GM19467 (cell line): ENCODE measurements at regions not wholly inside any gene's neighbourhood (a gene's known extent, or its start where the extent isn't known, plus 50 kb on each side); places are given as distances from the start of the nearest gene placed in this dataset.

Source experiments
- ATAC-seq: cut with Tn5 transposase; IDR thresholded peaks from one replicate; pipeline ENCODE4 v1.9.1; 2021; ENCODE audit warnings: mild to moderate bottlenecking, moderate library complexity; ENCODE audit not compliant: unreplicated experiment

DNA sequence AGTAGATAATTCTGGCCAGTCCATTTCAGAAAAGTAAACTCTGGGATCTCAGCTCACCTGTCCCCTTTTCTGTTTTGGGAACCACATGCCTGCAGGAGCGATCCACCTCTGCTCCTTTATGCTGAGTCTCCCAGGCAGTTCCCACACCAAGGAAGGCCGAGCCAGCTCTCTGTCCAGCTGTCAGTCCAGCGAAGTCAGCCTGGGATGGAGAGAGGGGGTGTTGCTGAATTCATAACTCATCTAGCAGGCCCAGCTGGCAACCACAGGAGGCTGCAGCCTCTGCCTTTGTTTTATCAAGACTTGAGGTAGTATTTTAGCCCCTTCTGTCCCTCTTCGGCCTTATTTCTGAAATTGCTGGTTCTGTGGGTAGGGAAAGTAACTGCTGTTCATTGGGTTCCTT lies 209.9 kb downstream of the ARL4C start:
- no peak for ATAC-seq

DNA sequence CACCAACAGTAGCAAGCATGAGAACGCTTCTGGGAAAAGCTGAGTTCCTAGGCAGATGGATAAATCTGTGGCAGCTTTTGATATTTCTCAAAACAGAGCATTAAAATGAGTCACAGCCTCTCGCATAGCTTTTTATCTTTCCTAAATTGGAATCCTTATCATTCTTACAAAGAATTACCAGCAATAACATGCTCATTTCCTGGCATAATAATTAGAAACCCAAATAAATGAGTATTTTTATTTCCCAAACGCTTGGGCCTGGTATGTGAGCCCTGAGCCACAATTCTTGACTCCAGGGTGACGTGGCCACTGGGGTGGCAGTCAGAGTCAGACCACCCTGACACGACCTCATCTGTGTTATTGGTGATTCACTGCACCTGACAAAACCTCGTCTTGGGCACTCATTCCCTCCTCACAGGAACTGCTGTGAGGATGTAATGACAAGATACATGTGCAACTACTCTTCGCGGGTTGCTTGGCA lies 210.7 kb downstream of the ARL4C start:
- no peak for ATAC-seq

DNA sequence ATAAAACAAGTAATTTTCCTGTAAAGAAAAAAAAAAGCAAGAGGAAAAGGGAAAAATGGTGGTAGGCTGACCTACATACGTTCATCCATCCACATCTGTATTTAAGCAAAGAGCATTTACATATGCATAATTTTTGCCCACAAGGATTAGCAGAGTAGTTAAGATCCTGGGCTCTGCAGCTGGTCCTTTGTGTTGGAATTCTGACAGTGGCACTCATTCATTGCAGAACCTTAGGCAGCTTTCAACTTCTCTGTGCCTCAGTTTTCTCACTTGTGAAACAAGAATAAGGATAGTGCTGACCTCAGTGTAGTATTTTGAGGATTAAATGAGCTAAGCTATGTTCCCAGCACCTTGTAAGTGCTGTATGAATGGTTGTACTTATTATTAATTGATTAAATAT lies 211.3 kb downstream of the ARL4C start:
- ATAC-seq, result no peak

DNA sequence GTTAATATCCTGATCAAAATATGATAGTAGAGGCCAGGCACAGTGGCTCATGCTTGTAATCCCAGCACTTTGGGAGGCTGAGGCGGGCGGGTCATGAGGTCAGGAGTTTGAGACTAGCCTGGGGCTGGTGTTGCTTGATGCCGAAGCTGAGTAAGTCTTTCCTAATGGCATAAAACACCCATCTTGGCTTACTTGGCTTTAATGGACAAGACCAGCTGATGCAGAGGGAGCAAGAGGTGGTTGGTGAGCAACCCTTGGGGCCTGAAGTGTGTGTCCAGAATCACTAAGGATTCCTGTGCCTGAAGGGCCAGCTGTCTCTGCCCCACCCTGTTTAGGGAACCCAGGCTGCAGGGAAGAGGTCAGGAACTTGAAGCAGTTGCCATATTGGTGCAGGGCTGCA lies 217.2 kb downstream of the ARL4C start:
- ATAC-seq, result no peak

DNA sequence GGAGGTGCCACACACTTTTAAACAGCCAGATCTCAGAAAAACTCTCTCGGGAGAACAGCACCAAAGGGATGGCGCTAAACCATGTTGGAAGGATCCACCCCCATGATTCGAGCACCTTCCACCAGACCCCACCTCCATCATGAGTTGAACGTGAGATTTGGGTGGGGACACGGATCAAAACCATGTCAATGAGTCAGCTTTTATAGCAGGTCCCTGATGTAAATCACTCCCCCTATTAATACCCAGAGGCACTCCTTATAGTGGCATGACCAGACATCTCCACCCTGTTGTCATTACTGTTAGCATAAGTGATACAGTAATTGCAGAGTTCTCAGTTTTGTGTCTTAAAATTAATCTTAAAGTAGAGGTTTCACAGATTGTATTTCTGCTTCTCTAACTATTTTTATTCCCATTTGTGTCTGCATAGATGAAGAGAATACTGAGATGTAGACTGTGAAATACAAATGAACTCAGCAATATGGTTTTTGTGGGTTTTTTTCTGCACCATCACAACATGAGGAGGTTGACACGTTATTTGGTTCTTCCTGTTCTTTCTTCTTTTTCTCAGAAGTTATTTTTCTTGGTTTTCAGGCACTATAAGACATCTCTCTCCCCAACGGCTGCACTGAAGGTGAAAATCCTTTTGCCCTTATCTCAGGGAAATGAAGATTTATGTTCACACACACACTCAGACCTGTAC lies 218.2 kb downstream of the ARL4C start:
- ATAC-seq, result no peak

DNA sequence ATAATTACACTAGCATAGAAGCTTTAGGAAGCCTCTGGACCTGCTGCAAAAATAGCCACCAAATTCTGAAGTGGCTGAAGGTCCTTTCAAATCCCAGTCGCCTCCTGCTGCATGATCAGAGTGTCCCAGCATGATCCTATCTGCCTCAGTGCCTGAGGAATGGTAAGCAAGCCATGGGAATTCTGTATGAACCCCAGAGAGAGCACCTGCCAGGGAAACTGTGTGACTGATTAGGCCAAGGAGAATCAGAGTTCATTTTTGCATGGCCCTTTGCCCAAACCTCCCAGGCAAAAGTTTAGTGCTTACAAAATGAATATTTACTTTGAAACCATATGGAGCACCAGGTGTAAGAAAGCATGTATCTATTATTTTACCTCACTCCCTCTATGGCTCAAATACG lies 221.4 kb downstream of the ARL4C start:
- ATAC-seq, result no peak

DNA sequence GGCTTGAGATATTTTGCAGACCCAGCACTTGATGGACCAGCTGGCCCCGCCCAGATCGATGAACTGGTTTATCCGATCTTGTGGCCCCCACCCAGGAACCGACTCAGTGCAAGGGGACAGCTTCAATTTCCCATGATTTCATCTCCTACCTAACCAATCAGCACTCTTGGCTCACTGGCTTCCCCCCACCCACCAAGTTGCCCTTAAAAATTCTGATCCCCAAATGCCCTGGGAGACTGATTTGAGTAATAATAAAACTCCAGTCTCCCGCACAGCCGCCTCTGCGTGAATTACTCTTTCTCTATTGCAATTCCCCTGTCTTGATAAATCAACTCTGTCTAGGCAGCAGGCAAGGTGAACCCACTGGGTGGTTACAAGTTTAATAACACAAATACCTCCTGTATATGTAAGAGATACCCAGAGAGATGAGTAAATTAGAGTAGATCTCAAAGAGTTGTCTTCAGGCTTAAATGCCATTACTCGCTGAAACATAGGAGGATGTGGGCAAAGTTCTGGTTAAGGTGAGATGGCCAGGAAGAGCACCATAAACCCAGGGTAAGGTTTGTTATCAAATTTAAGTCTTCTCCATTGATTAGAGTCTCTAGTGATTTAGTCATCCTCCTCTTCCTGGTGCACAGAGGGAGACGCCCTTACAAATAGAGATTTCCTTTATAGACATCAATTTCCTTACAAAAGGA lies 222.8 kb downstream of the ARL4C start:
- ATAC-seq, result no peak

DNA sequence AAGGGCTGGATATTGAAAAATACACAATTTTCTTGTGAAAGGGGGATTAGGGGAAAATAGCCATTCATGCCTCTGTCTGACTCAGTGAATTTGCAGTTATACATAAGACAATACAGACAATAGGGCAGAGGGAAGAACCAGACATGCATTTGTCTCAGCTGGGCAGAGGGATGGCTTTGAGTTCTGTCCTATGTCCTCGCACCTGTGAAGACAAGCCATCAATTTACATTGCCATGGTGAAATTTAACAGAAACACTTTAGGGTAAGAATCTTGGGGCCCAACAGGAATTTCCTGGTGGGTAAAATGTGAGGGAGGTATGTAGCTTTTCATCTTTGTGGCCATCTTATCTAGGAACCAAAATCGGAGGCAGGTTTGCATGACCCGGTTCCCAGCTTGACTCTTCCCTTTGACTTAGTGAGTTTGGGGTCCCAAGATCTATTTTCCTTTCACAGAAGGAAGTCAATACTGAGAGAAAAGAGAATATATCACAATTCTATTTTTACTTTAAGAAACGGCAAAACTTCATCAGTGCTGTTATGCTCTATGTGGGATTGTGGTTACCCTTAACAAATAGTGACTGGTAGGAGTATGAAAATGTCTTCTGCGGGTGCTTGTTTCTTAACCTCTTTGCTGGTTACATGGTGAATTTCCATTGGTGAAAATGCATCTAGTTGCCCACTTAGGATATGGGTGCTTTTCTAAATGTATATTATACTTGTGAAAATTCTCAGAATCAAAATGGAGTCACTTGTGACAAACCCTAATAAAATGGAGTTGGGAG lies 221.8 kb downstream of the SPP2 start:
- ATAC-seq, result no peak

DNA sequence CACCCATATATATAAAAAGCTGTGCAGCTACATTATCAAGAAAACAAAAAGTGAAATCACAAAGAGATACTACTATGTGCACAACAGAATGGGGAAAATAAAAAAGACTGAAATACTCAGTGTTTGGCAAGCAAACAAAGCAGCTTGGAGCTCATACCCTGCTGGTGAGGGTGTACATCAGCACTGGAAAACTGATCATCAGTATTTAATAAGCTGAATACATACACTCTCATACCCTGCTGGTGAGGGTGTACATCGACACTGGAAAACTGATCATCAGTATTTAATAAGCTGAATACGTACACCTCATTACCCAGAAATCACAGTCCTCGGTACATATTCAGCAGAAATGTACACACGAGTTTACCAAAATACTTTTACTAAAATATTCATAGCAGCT lies 220.8 kb downstream of the SPP2 start:
- no peak for ATAC-seq

DNA sequence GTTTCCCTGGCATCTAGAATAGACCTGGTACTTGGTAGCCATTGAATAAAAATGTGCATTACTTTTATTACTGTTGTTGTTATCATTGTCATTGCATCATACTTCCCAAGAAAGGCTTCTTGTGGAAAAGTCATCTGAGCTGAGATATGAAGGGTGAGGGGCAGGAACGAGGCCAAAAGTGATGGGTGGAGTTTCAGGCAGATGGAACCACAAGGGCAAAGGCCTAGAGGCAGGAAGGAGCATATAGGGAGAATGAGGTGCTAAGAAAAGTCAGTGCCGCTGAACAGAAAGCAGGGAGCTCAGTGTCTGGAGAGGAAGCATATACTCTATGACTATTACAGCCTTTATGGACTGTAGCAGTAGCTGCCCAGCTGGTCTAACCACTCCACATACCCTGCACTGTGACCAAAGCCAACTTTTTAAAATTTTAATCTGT lies 219.3 kb downstream of the SPP2 start:
- ATAC-seq, result no peak

DNA sequence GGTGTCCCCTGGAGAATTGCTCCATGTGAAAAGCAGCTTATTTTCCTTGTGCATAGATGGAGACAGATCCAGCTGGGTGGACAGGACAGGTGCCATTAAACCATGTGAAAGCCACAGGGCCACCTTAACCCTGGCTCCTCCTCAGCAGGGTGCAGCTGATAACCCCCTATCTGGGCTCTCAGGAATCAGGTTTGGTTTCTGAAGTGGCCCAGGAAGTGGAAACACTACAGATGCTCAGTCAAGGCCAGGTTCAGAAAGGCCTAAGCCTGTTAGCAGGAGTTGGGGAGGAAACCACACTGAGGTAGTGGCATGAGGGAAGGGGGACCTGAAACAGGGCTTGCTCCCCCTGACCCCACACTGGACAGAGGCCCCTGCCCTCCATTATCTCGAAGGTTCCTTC lies 217.0 kb downstream of the SPP2 start:
- ATAC-seq, result no peak

DNA sequence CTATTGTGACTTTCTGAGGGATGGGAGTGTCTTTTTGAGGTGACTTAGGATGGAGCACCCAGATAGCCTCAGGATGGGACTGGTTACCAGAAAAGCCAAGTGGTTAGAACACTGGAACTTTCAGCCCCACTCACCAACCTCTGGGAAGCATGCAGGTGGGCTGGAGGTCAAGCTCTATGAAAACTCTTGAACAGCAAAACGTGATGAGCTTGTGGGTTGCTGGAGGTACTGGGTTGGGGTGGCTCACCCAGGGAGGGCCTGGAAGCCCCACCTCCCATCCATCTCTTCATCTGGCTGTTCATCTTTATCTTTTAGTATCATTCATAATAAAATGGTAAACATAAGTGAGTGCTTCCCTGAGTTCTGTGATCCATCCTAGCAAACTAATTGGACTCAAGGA lies 216.4 kb downstream of the SPP2 start:
- no peak for ATAC-seq

DNA sequence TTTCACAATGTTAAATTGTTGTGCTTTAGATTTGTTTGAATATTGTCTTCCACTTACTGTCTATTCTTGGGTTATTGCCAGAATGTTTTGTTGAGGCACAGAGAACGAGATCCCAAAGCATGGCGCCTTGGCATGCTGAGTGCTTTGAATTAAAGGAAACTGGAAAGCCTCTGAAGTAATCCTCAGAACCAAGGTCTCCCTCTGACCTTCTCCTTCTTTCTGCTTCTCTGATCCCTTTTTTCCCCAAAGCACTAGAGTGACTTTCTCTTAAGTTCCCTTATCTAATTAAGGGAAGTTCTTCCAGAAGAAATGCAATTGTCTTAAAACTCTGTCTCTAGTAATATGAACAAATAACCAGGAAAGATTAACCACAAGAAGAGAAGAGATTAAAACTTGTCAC lies 214.7 kb downstream of the SPP2 start:
- ATAC-seq, result no peak

DNA sequence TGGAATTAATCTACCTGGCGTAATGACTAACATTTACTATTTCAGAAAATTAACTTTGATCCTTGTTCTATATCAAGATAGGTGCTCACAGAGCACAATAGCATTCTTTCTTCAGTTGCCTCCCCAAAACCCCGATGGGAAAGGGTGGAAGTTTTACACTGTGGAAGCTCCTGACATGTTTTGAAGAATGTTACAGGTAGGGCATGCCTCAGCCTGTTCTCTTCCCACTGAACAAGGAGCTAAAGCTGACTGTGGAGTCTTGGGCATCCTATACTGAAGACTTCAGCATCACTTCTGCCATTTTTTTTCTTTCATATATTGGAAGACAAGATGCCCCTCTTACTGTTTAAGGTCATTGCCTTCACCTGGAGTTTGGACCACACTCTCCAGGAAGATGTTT lies 211.2 kb downstream of the SPP2 start:
- ATAC-seq, result no peak

DNA sequence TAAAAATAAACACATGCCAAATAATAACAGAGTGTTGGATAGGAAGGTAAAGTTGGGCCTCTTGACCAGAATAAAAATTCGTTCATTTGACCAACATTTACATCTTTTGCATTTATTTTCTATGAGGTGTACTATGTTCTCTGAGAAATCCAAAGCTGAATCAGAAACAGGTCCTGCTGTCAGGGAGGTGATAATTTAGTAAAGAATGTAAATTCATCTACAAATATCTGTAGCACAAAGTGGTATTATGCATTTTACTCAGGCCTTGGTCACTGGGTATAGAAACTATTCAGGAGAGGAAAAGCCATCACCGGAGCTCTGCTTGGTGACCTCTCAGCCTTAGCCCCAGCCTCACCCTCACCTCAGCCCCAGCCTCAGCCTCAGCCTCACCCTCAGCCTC lies 208.9 kb downstream of the SPP2 start:
- ATAC-seq, result no peak

DNA sequence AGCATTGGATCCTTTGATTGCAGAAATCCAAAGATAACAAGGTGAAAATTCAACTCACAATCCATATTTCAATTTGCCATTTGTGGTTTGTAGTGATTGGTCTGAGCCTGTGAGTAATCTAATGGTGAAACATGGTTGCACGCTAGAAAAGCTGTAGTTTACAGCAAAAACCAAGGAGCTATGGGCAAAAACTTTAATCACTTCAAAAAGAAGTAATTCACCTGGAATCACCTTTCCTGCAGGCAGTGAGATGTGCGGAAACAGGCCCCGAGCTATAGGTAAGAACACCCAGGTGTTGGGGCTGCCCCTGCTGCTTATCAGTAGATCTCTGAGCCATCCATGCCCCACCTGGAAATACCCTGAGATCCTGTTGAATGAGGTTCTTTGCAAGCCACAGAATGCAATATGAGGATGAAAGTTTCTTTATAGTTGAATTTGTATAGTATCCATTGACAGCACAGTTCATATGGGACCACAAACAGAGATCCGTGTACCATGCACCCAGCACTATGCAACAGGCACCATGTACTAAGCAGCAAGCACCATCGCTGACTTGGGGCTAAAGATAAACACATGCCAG lies 208.2 kb downstream of the SPP2 start:
- no peak for ATAC-seq

DNA sequence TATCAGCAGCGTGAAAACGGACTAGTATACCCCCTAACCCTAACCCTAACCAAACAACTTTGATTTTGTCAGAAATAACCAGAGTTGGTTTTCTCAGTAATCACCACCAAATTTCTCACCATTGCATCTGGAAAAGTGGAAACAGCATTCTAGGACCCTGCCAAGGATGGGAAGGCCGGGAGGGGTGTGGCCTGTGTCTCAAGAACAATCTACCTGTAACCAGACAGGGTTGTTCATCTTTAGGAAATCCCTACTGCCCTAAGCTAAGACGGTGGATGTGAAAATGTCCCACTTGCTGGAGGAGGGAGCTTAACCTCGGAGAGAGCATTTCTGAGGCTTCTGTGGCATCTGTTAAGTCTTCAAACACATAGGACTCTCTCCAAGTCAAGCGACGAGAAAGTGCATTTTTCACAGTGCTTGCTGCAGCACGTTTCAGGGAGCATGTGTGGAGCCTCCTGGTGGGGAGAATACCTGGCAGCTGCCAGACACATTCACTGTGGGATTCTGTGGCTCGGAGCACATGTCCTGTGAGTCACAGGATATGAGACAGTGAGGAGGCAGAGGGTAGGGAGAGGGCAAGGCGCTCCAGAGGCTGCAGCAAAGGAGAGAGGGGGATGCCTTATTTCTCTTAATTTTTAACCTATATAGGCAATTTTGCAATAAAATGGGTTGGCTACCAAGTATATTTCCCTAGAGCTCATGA lies 207.5 kb downstream of the SPP2 start:
- ATAC-seq, result no peak

DNA sequence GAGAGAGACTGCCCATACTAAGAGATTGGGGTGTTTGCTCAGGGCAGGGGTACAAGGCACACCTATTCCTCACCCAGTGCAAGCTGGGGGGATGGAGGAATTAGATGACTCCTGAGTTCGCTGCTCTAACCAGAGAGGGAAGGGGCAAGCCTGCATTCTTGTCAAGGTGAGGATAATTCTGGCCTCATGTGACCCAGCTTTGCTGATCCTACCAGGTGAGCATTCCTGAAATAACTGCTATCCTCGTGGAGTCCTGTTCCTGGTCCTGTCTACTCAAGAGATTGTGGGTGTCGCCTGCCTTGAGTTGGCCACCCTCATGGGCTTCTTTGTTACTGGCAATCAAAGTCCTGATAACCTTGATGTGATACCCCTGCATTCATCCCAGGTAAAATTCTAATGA lies 206.0 kb downstream of the SPP2 start:
- no peak for ATAC-seq

DNA sequence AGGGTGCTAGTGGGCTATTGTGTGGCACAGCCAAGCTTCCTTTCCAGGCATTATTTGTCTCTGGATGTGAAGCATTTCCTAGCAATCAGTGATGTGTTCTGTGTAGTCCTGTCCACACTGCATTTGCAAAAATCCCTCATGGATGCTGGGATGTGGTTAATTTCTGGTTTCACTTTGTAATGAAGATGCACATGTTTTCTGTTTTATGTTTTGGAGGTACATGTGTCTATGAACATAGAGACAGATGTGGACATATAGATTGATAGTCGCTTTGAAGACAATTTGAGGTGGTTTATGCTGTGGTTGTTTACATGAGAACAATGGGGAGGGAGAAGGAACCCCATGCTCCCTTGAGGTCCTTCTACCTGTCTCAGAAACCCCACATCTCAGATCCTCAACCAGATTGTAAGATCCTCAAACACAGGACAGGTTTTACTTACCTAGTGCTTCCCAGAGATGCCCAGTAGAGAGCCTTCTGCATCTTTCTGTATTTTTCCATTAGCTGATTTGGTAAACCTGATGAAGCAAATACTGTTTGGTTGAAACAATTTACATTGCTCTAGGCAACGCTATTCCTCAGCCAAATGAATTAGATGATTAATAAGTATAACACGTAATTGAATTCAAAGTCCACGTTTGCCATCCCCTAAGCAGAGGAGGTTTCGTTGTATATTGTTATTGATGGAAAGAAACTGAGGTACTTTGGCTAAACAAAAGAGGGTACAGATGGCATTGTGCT lies 204.4 kb downstream of the SPP2 start:
- ATAC-seq, result no peak

DNA sequence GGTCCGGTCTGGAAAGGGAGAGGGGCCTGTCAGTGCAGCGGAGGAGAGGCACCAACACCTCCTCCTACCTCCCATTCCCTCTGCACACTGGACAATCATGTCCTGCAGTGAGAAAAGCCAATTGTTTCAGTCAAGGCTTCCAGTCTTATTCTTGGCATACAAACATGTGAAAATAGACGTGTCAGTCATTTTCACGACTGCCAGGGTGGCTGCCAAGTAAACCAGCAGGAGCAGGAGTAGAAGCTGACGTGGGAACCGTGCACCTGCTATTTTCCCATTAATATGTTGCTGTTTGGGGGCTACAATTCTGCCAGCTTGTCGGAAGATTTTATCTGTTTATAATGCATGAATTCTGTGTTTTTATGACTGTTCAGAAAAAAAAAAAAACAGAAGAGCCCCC lies 202.3 kb downstream of the SPP2 start:
- no peak for ATAC-seq
